Muscle of leg (tissue), 3 donors: ENCODE measurements at regions not wholly inside any gene's neighbourhood (a gene's known extent, or its start where the extent isn't known, plus 50 kb on each side); places are given as distances from the start of the nearest gene placed in this dataset.

Experiments
- DNase-seq: peaks from one replicate; pipeline ENCODE4 v3.0.0; 2013
- H3K27ac ChIP-seq: one replicate; pipeline ENCODE4 v1.5.1; 2013; ENCODE audit warnings: mild to moderate bottlenecking, low read length, control low read depth
- H3K27me3 ChIP-seq: one replicate; pipeline ENCODE4 v1.6.1; 2013; ENCODE audit warnings: low read length; ENCODE audit not compliant: control insufficient read depth, insufficient read depth
- H3K36me3 ChIP-seq: one replicate; pipeline ENCODE4 v1.6.1; 2013; ENCODE audit warnings: low read length; ENCODE audit not compliant: control insufficient read depth, insufficient read depth
- H3K4me1 ChIP-seq: one replicate; pipeline ENCODE4 v1.6.1; 2013; ENCODE audit warnings: low read length; ENCODE audit not compliant: control insufficient read depth, insufficient read depth
- H3K4me3 ChIP-seq: one replicate; pipeline ENCODE4 v1.5.1; 2013; ENCODE audit warnings: low read length, control low read depth
- H3K9me3 ChIP-seq: replicated peaks from 2 replicates; pipeline ENCODE4 v1.6.1; 2013; ENCODE audit warnings: low read depth, low read length; ENCODE audit not compliant: control insufficient read depth
- WGBS: methylation state at CpG from one replicate; pipeline ENCODE4 v1.1.5; 2013; ENCODE audit warnings: missing lambda C conversion rate; ENCODE audit not compliant: insufficient coverage; 5-methylcytosine and 5-hydroxymethylcytosine counted together

GRCh38 chr14:97452314-97452713, 655.1 kb downstream of the VRK1 start:
- no peaks in the 10 kb centered on the region for H3K9me3 ChIP-seq
- H3K27me3 ChIP-seq: no peaks in the 10 kb centered on the region
- no peaks in the 10 kb centered on the region for H3K4me1 ChIP-seq
- no peaks in the 10 kb centered on the region for H3K36me3 ChIP-seq
- DNase-seq: no peak
- no peak overlapping the region for H3K4me3 ChIP-seq
- H3K27ac ChIP-seq: no peak overlapping the region

- no peak overlapping the region for H3K27ac ChIP-seq
- DNase-seq: no peak
- H3K36me3 ChIP-seq: no peaks in the 10 kb centered on the region
- H3K27me3 ChIP-seq: peaks cover 2% of the 10 kb centered on the region
- no peak overlapping the region for H3K4me3 ChIP-seq
- no peaks in the 10 kb centered on the region for H3K9me3 ChIP-seq
- 80% methylated on average over 1 of the region's 2 CpGs for WGBS
- peaks cover 9% of the 10 kb centered on the region for H3K4me1 ChIP-seq
These were observed 656.8 kb downstream of the VRK1 start for GRCh38 chr14:97453991-97454390.

GRCh38 chr14:97456462-97456861, 659.3 kb downstream of the VRK1 start:
- DNase-seq: no peak
- H3K4me1 ChIP-seq: peaks cover 10% of the 10 kb centered on the region
- no peaks in the 10 kb centered on the region for H3K36me3 ChIP-seq
- no peak overlapping the region for H3K4me3 ChIP-seq
- 81% methylated on average over 8 of the region's 9 CpGs for WGBS
- H3K9me3 ChIP-seq: no peaks in the 10 kb centered on the region
- peaks cover 2% of the 10 kb centered on the region for H3K27me3 ChIP-seq
- H3K27ac ChIP-seq: no peak overlapping the region

GRCh38 chr14:97456958-97457357, 659.8 kb downstream of the VRK1 start:
- Histone ChIP-seq H3K36me3 (no peaks in the 10 kb centered on the region), H3K27ac (no peak overlapping the region), H3K4me3 (no peak overlapping the region), H3K4me1 (peaks cover 10% of the 10 kb centered on the region), H3K9me3 (peaks cover 2% of the 10 kb centered on the region), H3K27me3 (peaks cover 2% of the 10 kb centered on the region)
- 92% methylated on average over 2 of the region's 4 CpGs for WGBS
- no peak for DNase-seq

- Histone ChIP-seq H3K27ac (no peak overlapping the region), H3K27me3 (peaks cover 2% of the 10 kb centered on the region), H3K4me3 (no peak overlapping the region), H3K36me3 (no peaks in the 10 kb centered on the region), H3K4me1 (peaks cover 10% of the 10 kb centered on the region), H3K9me3 (peaks cover 2% of the 10 kb centered on the region)
- 34% methylated on average over 9 of the region's 16 CpGs for WGBS
- peak; percentile 3 for DNase-seq
These were observed 660.4 kb downstream of the VRK1 start for GRCh38 chr14:97457575-97458085.

GRCh38 chr14:97458255-97458654, 661.1 kb downstream of the VRK1 start:
- Histone ChIP-seq H3K27ac (no peak overlapping the region), H3K4me3 (peak overlapping the region; percentile 16), H3K36me3 (no peaks in the 10 kb centered on the region), H3K4me1 (peaks cover 10% of the 10 kb centered on the region), H3K9me3 (peaks cover 2% of the 10 kb centered on the region), H3K27me3 (peaks cover 2% of the 10 kb centered on the region)
- peak; percentile 19 for DNase-seq
- WGBS: 0% methylated on average over 2 of the region's 9 CpGs

- DNase-seq: peak; percentile 26
- peaks cover 2% of the 10 kb centered on the region for H3K27me3 ChIP-seq
- H3K9me3 ChIP-seq: peaks cover 2% of the 10 kb centered on the region
These were observed 661.7 kb downstream of the VRK1 start for GRCh38 chr14:97458661-97459579.

GRCh38 chr14:97462081-97462480, 664.9 kb downstream of the VRK1 start:
- WGBS: no CpG with 5 or more reads among the region's 2 CpGs

More at GRCh38 chr14:97458661-97459579, 661.7 kb downstream of the VRK1 start:
- Histone ChIP-seq H3K4me3 (peak overlapping the region; percentile 16), H3K36me3 (no peaks in the 10 kb centered on the region), H3K4me1 (peaks cover 10% of the 10 kb centered on the region), H3K27ac (no peak overlapping the region)
- 15% methylated on average over 22 of the region's 33 CpGs for WGBS

GRCh38 chr14:97468220-97468619, 671.0 kb downstream of the VRK1 start:
- 46% methylated on average over 2 of the region's 6 CpGs for WGBS
- Histone ChIP-seq H3K27me3 (peaks cover 3% of the 10 kb centered on the region), H3K27ac (no peak overlapping the region), H3K4me1 (no peaks in the 10 kb centered on the region), H3K9me3 (no peaks in the 10 kb centered on the region), H3K4me3 (no peak overlapping the region), H3K36me3 (no peaks in the 10 kb centered on the region)
- DNase-seq: no peak

More at GRCh38 chr14:97462081-97462480, 664.9 kb downstream of the VRK1 start:
- H3K4me3 ChIP-seq: no peak overlapping the region
- H3K27me3 ChIP-seq: peaks cover 2% of the 10 kb centered on the region
- no peaks in the 10 kb centered on the region for H3K36me3 ChIP-seq
- no peak for DNase-seq
- peaks cover 10% of the 10 kb centered on the region for H3K4me1 ChIP-seq
- no peak overlapping the region for H3K27ac ChIP-seq
- peaks cover 2% of the 10 kb centered on the region for H3K9me3 ChIP-seq

GRCh38 chr14:97477353-97477752, 680.2 kb downstream of the VRK1 start:
- Histone ChIP-seq H3K36me3 (no peaks in the 10 kb centered on the region), H3K9me3 (no peaks in the 10 kb centered on the region), H3K4me3 (no peak overlapping the region), H3K27ac (no peak overlapping the region), H3K27me3 (no peaks in the 10 kb centered on the region), H3K4me1 (no peaks in the 10 kb centered on the region)
- 38% methylated on average over 3 of the region's 4 CpGs for WGBS
- no peak for DNase-seq
